ENCODE measurements at regions not wholly inside any gene's neighbourhood (a gene's known extent, or its start where the extent isn't known, plus 50 kb on each side); places are given as distances from the start of the nearest gene placed in this dataset.
"Not testable (repeated sequence)": the region's sequence is repeated elsewhere in the genome, so short reads cannot be mapped to it uniquely, and the experiment has no call there.

DNA sequence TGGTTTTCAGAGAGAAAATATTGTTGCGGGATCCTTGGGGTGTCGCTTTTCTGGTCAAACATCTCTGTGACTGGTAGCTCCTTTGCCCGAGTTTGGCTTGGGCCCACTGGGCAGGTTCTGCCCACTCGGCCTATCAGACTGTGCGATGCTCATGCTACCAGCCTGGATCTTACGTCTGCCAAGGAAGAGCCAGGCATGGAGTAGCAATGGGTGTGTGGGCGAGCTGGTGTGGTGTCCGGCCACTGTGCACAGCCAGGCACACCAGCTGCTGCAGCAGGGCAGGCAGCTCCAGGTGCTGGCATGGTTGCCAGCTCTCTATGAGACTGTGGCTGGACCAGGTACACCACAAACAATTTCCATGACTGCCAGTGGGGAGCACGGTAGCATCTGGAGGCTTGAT is 1351.8 kb upstream of the PCDH20 start:
- Histone ChIP-seq H3K27me3 (replicated peaks; ENCODE audit: control insufficient read depth, insufficient read depth, low read length) (no peaks in the 10 kb centered on the region), H3K36me3 (ENCODE audit: control insufficient read depth, insufficient read depth, low read length) (no peaks in the 10 kb centered on the region), H3K4me3 (replicated peaks; ENCODE audit: low read depth, low read length) (no peak overlapping the region)
- TF ChIP-seq, protein P1, sequence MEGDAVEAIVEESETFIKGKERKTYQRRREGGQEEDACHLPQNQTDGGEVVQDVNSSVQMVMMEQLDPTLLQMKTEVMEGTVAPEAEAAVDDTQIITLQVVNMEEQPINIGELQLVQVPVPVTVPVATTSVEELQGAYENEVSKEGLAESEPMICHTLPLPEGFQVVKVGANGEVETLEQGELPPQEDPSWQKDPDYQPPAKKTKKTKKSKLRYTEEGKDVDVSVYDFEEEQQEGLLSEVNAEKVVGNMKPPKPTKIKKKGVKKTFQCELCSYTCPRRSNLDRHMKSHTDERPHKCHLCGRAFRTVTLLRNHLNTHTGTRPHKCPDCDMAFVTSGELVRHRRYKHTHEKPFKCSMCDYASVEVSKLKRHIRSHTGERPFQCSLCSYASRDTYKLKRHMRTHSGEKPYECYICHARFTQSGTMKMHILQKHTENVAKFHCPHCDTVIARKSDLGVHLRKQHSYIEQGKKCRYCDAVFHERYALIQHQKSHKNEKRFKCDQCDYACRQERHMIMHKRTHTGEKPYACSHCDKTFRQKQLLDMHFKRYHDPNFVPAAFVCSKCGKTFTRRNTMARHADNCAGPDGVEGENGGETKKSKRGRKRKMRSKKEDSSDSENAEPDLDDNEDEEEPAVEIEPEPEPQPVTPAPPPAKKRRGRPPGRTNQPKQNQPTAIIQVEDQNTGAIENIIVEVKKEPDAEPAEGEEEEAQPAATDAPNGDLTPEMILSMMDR (IDR thresholded peaks at IDR 0.05; ENCODE audit: insufficient read depth, low read length, poor library complexity, severe bottlenecking) = no peak
- no peak for DNase-seq (ENCODE audit: extremely low read depth, insufficient read length)

DNA sequence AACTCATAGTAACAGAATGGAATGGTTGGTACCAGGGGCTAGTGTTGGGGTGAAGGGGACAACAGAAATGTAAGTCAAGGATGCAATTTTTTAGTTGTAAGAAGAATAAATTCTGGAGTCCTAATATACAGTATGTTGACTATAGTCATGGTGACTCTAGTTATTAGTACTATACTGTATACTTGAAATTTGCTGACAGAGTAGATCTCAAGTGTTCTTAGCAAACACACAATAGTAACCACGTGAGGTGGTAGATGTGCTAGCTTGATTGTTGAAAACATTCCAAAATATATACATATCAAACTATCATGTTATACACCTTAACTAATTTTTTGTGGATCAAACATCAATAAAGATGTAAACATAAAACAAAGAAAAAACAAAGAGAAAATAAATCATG is 1345.1 kb upstream of the PCDH20 start:
- DNase-seq (ENCODE audit: extremely low read depth, insufficient read length) = no peak

DNA sequence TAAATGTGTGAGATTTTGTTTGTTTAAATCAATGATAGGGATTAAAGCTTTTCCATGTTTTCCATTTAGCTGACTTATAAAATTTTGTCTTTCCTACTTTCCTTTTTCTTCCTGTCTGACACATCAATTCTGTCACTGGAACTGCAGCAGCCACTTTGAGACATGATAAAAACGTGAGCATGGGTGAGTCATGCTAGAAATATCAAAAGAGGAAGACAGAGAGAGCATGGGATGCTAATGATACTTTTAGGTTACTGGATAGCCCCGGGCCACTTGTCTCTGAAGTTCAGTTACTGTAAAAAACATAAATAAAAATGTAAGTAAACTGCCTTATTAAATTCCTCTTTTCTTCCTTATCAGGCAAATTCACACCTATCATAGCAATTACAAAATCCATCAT is 1332.0 kb upstream of the PCDH20 start:
- no peak for DNase-seq (ENCODE audit: extremely low read depth, insufficient read length)
- TF ChIP-seq, protein P1 (IDR thresholded peaks at IDR 0.05; ENCODE audit: insufficient read depth, low read length, poor library complexity, severe bottlenecking) = no peak
- H3K27me3 ChIP-seq (replicated peaks; ENCODE audit: control insufficient read depth, insufficient read depth, low read length) = no peaks in the 10 kb centered on the region

More for the DNA sequence above, 1345.1 kb upstream of the PCDH20 start:
- TF ChIP-seq, protein P1 (IDR thresholded peaks at IDR 0.05; ENCODE audit: insufficient read depth, low read length, poor library complexity, severe bottlenecking) = no peak
- Histone ChIP-seq H3K36me3 (ENCODE audit: control insufficient read depth, insufficient read depth, low read length) (no peaks in the 10 kb centered on the region), H3K27me3 (replicated peaks; ENCODE audit: control insufficient read depth, insufficient read depth, low read length) (no peaks in the 10 kb centered on the region), H3K4me3 (replicated peaks; ENCODE audit: low read depth, low read length) (no peak overlapping the region)

DNA sequence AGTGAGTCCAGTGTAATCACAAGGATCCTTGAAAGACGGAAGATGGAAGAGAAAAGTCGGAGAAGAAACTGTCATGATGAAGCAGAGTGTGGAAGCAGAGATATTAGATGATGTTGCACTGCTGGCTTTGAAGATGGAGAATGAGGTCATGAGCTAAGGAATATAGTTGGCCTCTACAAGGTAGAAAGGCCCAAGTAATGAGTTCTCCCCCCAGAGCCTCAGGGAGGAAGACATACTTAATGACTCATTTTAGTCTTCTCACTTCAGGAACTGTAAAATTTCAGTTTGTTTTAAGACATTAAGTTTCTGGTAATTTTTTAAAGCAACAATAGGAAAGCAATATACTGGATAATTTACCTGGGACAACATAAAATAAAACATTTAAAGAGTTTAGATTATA is 1331.5 kb upstream of the PCDH20 start:
- no peaks in the 10 kb centered on the region for H3K36me3 ChIP-seq (ENCODE audit: control insufficient read depth, insufficient read depth, low read length)
- no peak for DNase-seq (ENCODE audit: extremely low read depth, insufficient read length)
- no peak overlapping the region for H3K4me3 ChIP-seq (replicated peaks; ENCODE audit: low read depth, low read length)
- no peaks in the 10 kb centered on the region for H3K27me3 ChIP-seq (replicated peaks; ENCODE audit: control insufficient read depth, insufficient read depth, low read length)
- TF ChIP-seq, protein P1 (IDR thresholded peaks at IDR 0.05; ENCODE audit: insufficient read depth, low read length, poor library complexity, severe bottlenecking) = no peak

More for the DNA sequence above, 1332.0 kb upstream of the PCDH20 start:
- Histone ChIP-seq H3K4me3 (replicated peaks; ENCODE audit: low read depth, low read length) (no peak overlapping the region), H3K36me3 (ENCODE audit: control insufficient read depth, insufficient read depth, low read length) (no peaks in the 10 kb centered on the region)

DNA sequence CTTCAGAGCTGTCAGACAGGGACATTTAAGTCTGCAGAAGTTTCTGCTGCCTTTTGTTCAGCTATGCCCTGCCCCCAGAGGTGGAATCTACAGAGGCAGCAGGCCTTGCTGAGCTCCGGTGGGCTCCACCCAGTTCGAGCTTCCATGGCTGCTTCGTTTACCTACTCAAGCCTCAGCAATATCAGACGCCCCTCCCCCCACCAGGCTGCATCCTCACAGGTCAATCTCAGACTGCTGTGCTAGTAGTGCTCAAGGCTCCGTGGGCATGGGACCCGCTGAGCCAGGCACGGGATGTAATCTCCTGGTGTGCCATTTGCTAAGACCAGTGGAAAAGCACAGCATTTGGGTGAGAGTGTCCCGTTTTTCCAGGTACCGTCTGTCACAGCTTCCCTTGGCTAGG is 1314.1 kb upstream of the PCDH20 start:
- H3K4me3 ChIP-seq (replicated peaks; ENCODE audit: low read depth, low read length); H3K36me3 ChIP-seq (ENCODE audit: control insufficient read depth, insufficient read depth, low read length); H3K27me3 ChIP-seq (replicated peaks; ENCODE audit: control insufficient read depth, insufficient read depth, low read length); DNase-seq (ENCODE audit: extremely low read depth, insufficient read length): not testable (repeated sequence)

DNA sequence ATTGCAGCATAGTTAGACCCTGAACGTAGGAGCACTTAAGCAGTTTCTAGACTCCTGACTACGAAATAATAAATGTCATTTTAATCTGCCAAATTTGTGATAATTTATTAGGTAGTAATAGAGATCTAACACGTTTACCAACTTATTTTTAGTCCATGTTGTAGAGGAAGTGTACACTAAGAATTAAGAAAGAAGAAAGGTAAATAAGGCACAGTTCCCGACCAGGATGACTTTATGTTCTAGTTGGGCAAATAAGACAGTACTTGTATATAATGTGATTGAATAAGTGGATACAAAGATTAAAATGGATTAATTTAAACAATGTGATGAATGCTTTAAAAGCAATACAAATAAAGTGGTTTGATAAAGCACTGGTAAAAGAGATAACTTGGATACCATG is 1306.2 kb upstream of the PCDH20 start:
- Histone ChIP-seq H3K36me3 (ENCODE audit: control insufficient read depth, insufficient read depth, low read length) (no peaks in the 10 kb centered on the region), H3K27me3 (replicated peaks; ENCODE audit: control insufficient read depth, insufficient read depth, low read length) (no peaks in the 10 kb centered on the region), H3K4me3 (replicated peaks; ENCODE audit: low read depth, low read length) (no peak overlapping the region)
- TF ChIP-seq, protein P1 (IDR thresholded peaks at IDR 0.05; ENCODE audit: insufficient read depth, low read length, poor library complexity, severe bottlenecking) = no peak
- DNase-seq (ENCODE audit: extremely low read depth, insufficient read length) = no peak

DNA sequence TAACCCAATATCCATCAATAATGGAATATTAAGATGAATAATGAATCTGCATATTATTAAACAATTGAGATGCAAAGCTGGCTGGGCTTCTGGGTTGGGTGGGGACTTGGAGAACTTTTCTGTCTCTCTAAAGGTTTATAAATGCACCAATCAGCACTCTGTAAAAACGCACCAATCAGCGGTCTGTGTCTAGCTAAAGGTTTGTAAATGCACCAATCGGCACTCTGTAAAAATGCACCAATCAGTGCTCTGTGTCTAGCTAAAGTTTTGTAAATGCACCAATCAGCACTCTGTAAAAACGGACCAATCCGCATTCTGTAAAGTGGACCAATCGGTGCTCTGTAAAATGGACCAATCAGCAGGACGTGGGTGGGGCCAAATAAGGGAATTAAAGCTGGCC is 1296.3 kb upstream of the PCDH20 start:
- H3K27me3 ChIP-seq (replicated peaks; ENCODE audit: control insufficient read depth, insufficient read depth, low read length); DNase-seq (ENCODE audit: extremely low read depth, insufficient read length); H3K36me3 ChIP-seq (ENCODE audit: control insufficient read depth, insufficient read depth, low read length); H3K4me3 ChIP-seq (replicated peaks; ENCODE audit: low read depth, low read length): not testable (repeated sequence)
